ENCODE measurements at regions not wholly inside any gene's neighbourhood (a gene's known extent, or its start where the extent isn't known, plus 50 kb on each side); places are given as distances from the start of the nearest gene placed in this dataset.

- TF ChIP-seq CTCF (IDR thresholded peaks at IDR 0.05) (no peak), POLR2A (IDR thresholded peaks at IDR 0.05) (no peak)
Measured at GRCh38 chr2:236979664-236980063, 106.0 kb upstream of the COPS8 start.
